Sigmoid colon (tissue), 6 donors: ENCODE measurements at regions not wholly inside any gene's neighbourhood (a gene's known extent, or its start where the extent isn't known, plus 50 kb on each side); places are given as distances from the start of the nearest gene placed in this dataset.
"Not testable (repeated sequence)": the region's sequence is repeated elsewhere in the genome, so short reads cannot be mapped to it uniquely, and the experiment has no call there.

ENCODE experiments used
- DNase-seq: peaks from one replicate; pipeline ENCODE4 v3.0.0-alpha.2; 2019
- H3K27ac ChIP-seq, 4 donors: fragments of 200-600 bp; sonication (generic); one replicate each; pipeline ENCODE4 v1.5.1; 2016 to 2019; ENCODE audit warnings: mild to moderate bottlenecking in 1 of 4
- H3K27me3 ChIP-seq, 3 donors: fragments of 200-600 bp; sonication (generic); one replicate each; pipeline ENCODE4 v1.5.1; 2019; ENCODE audit warnings: mild to moderate bottlenecking in 1 of 3
- H3K36me3 ChIP-seq, 4 donors: fragments of 200-600 bp; sonication (generic); one replicate each; pipeline ENCODE4 v1.5.1; 2016 to 2019
- H3K4me1 ChIP-seq, 4 donors: fragments of 200-600 bp; sonication (generic); one replicate each; pipeline ENCODE4 v1.5.1; 2017 to 2019
- H3K4me3 ChIP-seq, 4 donors: fragments of 200-600 bp; sonication (generic); one replicate each; pipeline ENCODE4 v1.5.1; 2017 to 2019; ENCODE audit warnings: mild to moderate bottlenecking in 2 of 4, moderate library complexity in 1 of 4
- H3K9me3 ChIP-seq, 4 donors: fragments of 200-600 bp in 3 of 4; sonication (generic) in 3 of 4; one replicate each; pipeline versions ENCODE4 v1.5.1 to v1.6.1; 2013 to 2019
- POLR2A ChIP-seq, 2 donors: fragments of 450-650 bp; IDR thresholded peaks; one replicate each; pipeline ENCODE4 v1.6.1; 2016; ENCODE audit warnings: antibody characterized with exemption in 2 of 2, mild to moderate bottlenecking in 2 of 2, moderate library complexity in 2 of 2
- POLR2AphosphoS5 ChIP-seq, 4 donors: sonication (generic); formaldehyde crosslinking; IDR thresholded peaks; one replicate each; pipeline ENCODE4 v1.6.1; 2017; ENCODE audit warnings: antibody characterized with exemption in 4 of 4
- WGBS, 2 donors: extraction: QIAGEN DNeasy Blood & Tissue Kit; methylation state at CpG; one replicate each; pipeline ENCODE4 v1.1.7; 2013; 5-methylcytosine and 5-hydroxymethylcytosine counted together
- intact Hi-C: fragments of 100-400 bp; cut with DNase I; formaldehyde crosslinking; loops from one replicate; pipeline ENCODE4 v1.15.1; 2023
- donor health status: healthy with polysubstance abuse.
- donor health status: healthy.

GRCh38 chr21:5128261-5128660 is 5393.1 kb upstream of the TPTE start:
- H3K9me3 ChIP-seq, H3K36me3 ChIP-seq, intact Hi-C loops, H3K4me1 ChIP-seq, H3K27me3 ChIP-seq: not testable (repeated sequence)
- peak; percentile 98 for DNase-seq
- WGBS, 2 donors: 0 to 2% methylated on average over 32 to 36 of the region's 42 CpGs
- Histone ChIP-seq H3K27ac (peak overlapping the region; percentile 57 to 80 (median 65)), H3K4me3 (peak overlapping the region; percentile 40 to 55 (median 44))
- TF ChIP-seq POLR2A (IDR thresholded peaks at IDR 0.05) (peak in 1 of 2 donors; percentile 16), POLR2AphosphoS5 (IDR thresholded peaks at IDR 0.05) (peak; percentile 35 to 76 (median 64))

GRCh38 chr21:5133824-5134223 is 5387.6 kb upstream of the TPTE start:
- H3K4me1 ChIP-seq, H3K4me3 ChIP-seq, intact Hi-C loops, H3K36me3 ChIP-seq, DNase-seq, H3K9me3 ChIP-seq, H3K27ac ChIP-seq, H3K27me3 ChIP-seq: not testable (repeated sequence)
- WGBS, 2 donors: no CpG with 5 or more reads among the region's 19 CpGs

GRCh38 chr21:5136406-5136805 is 5385.0 kb upstream of the TPTE start:
- H3K9me3 ChIP-seq, H3K27ac ChIP-seq, H3K36me3 ChIP-seq, H3K27me3 ChIP-seq, H3K4me1 ChIP-seq, intact Hi-C loops, H3K4me3 ChIP-seq: not testable (repeated sequence)
- 86% methylated on average over 4 of the region's 8 CpGs; no CpG with 5 or more reads in 1 of the 2 donors for WGBS, 2 donors
- DNase-seq: peak; percentile 36

DNA sequence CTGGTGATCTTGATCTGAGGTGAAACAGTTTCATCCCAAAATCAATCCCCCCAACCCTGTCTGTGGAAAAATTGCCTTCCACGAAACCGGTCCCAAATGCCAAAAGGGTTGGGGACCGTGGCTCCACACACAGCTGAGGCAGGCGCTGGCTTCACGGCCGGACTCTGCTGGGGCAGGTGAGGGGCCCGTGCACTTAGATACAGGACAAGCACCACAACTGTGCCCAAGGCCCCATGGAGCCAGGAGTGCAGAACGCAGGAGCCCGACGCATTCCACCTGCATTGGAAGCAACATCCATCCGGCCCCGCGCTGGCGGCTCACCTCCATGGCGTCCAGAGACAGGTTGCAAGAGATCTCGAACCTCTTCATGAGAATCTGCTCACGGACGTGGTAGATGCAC is 5384.4 kb upstream of the TPTE start:
- intact Hi-C loops, H3K4me1 ChIP-seq, H3K4me3 ChIP-seq, H3K27ac ChIP-seq, H3K27me3 ChIP-seq, H3K36me3 ChIP-seq, H3K9me3 ChIP-seq: not testable (repeated sequence)
- DNase-seq: peak; percentile 18
- 98% methylated on average over 17 to 18 of the region's 18 CpGs for WGBS, 2 donors

DNA sequence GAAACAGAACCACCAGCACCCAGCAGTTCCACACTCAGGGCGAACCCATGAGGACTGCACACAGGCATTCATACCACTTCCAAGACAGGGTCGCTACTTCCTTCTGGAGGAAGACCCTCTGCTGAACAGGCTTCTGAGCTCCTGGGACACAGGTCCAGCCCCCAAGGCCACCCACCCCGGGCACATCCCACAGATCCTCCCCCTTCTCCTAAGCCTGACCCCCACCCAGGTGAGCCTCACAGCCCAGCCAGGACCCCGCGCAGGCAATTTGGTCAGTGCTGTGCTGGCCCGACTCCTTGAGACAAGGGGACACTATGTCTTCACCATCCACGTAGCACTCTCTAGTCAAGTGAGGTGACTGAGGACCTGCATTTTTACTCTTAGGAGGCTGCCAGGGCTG is 5382.7 kb upstream of the TPTE start:
- DNase-seq: peak; percentile 20
- H3K36me3 ChIP-seq, H3K27me3 ChIP-seq, H3K9me3 ChIP-seq, intact Hi-C loops, H3K27ac ChIP-seq, H3K4me1 ChIP-seq, H3K4me3 ChIP-seq: not testable (repeated sequence)
- 95 to 96% methylated on average over 6 of the region's 7 CpGs for WGBS, 2 donors

- H3K36me3 ChIP-seq, intact Hi-C loops, H3K9me3 ChIP-seq, DNase-seq, H3K4me1 ChIP-seq, H3K4me3 ChIP-seq, H3K27ac ChIP-seq, H3K27me3 ChIP-seq: not testable (repeated sequence)
- WGBS, 2 donors: no CpG with 5 or more reads among the region's 11 CpGs
Measured at GRCh38 chr21:5139528-5139927, 5381.9 kb upstream of the TPTE start.

- H3K4me1 ChIP-seq, H3K4me3 ChIP-seq, H3K9me3 ChIP-seq, intact Hi-C loops, H3K27me3 ChIP-seq, H3K36me3 ChIP-seq, H3K27ac ChIP-seq: not testable (repeated sequence)
- peak; percentile 27 for DNase-seq
- 92 to 97% methylated on average over 5 to 6 of the region's 6 CpGs for WGBS, 2 donors
Measured at GRCh38 chr21:5143011-5143410, 5378.4 kb upstream of the TPTE start.

- 90 to 95% methylated on average over 9 of the region's 15 CpGs for WGBS, 2 donors
- intact Hi-C loops, H3K4me1 ChIP-seq, H3K4me3 ChIP-seq, H3K27ac ChIP-seq, H3K27me3 ChIP-seq, H3K9me3 ChIP-seq, H3K36me3 ChIP-seq: not testable (repeated sequence)
- DNase-seq: peak; percentile 40
Measured at GRCh38 chr21:5144731-5145130, 5376.7 kb upstream of the TPTE start.

- H3K4me3 ChIP-seq, H3K9me3 ChIP-seq, intact Hi-C loops, H3K27me3 ChIP-seq, H3K36me3 ChIP-seq, H3K4me1 ChIP-seq, H3K27ac ChIP-seq: not testable (repeated sequence)
- peak; percentile 17 for DNase-seq
- 63 to 82% methylated on average over 8 of the region's 18 CpGs for WGBS, 2 donors
Measured at GRCh38 chr21:5147685-5148084, 5373.7 kb upstream of the TPTE start.

- DNase-seq: peak; percentile 28
- H3K36me3 ChIP-seq, H3K4me3 ChIP-seq, H3K27me3 ChIP-seq, intact Hi-C loops, H3K9me3 ChIP-seq, H3K27ac ChIP-seq, H3K4me1 ChIP-seq: not testable (repeated sequence)
- WGBS, 2 donors: 78 to 89% methylated on average over 9 to 10 of the region's 14 CpGs
Measured at GRCh38 chr21:5149222-5149621, 5372.2 kb upstream of the TPTE start.

- WGBS, 2 donors: 1 to 2% methylated on average over 18 to 27 of the region's 69 CpGs
Measured at GRCh38 chr21:5153842-5154640, 5367.3 kb upstream of the TPTE start.

GRCh38 chr21:5154641-5154982 is 5366.8 kb upstream of the TPTE start:
- intact Hi-C loops, H3K4me1 ChIP-seq, H3K36me3 ChIP-seq, H3K27me3 ChIP-seq, H3K9me3 ChIP-seq: not testable (repeated sequence)
- H3K27ac ChIP-seq: peak overlapping the region in 3 of 4 donors; percentile 48 to 68 (median 59)
- H3K4me3 ChIP-seq: peak overlapping the region; percentile 31 to 51 (median 45)
- peak; percentile 90 for DNase-seq
- 1% methylated on average over 30 to 36 of the region's 50 CpGs for WGBS, 2 donors

More at GRCh38 chr21:5153842-5154640, 5367.3 kb upstream of the TPTE start:
- Histone ChIP-seq H3K27ac (peak overlapping the region in 3 of 4 donors; percentile 48 to 68 (median 59)), H3K4me3 (peak overlapping the region; percentile 31 to 51 (median 45))
- H3K36me3 ChIP-seq, intact Hi-C loops, H3K27me3 ChIP-seq, H3K4me1 ChIP-seq, H3K9me3 ChIP-seq: not testable (repeated sequence)
- peak; percentile 52 for DNase-seq

- H3K4me3 ChIP-seq, H3K36me3 ChIP-seq, DNase-seq, intact Hi-C loops, H3K27ac ChIP-seq, H3K9me3 ChIP-seq, H3K27me3 ChIP-seq, H3K4me1 ChIP-seq: not testable (repeated sequence)
- WGBS, 2 donors: no CpG with 5 or more reads among the region's 20 CpGs
Measured at GRCh38 chr21:5162693-5163574, 5358.4 kb upstream of the TPTE start.
